ENCODE measurements at regions not wholly inside any gene's neighbourhood (a gene's known extent, or its start where the extent isn't known, plus 50 kb on each side); places are given as distances from the start of the nearest gene placed in this dataset.

DNA sequence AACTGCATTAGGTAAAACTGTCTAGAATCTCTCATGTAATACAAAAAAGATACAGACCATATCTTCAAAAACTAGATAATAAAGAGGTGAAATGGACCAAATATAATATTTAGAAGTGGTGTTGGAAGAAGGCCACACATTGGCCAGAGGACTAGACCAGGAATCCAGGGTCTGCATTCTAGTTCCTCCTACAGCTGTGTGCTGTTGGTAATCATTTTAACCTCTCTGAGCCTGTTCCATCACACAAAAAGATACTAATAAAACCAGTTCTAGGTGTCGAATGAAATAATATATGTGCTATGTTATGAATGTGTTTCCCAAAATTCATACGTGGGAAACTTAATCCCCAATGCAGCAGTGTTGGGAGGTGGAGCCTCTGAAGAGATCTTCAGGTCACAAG is 111.6 kb upstream of the RREB1 start:
- no peaks in the 10 kb centered on the region for H3K36me3 ChIP-seq (ENCODE audit: insufficient read depth, low read length, poor library complexity, severe bottlenecking)
- H3K9me3 ChIP-seq (ENCODE audit: low read depth, low read length, poor library complexity, severe bottlenecking): no peaks in the 10 kb centered on the region
- no peak overlapping the region for H3K27ac ChIP-seq (ENCODE audit: low read depth, low read length, poor library complexity, severe bottlenecking)
- POLR2A ChIA-PET (ENCODE audit: low non-redundant PET): no interaction called here
- no peak for DNase-seq (ENCODE audit: low spot score)
- no peak overlapping the region for H3K4me3 ChIP-seq (ENCODE audit: low read depth, low read length, poor library complexity, severe bottlenecking)
- intact Hi-C loops (cut with micrococcal nuclease; ENCODE audit: unreplicated experiment): no loop called here
- CTCF ChIA-PET: no interaction called here
- no peak for TF ChIP-seq EZH2 (IDR thresholded peaks at IDR 0.05; ENCODE audit: borderline replicate concordance, low read depth, low read length, poor library complexity, severe bottlenecking)
- TF ChIP-seq, protein P1, sequence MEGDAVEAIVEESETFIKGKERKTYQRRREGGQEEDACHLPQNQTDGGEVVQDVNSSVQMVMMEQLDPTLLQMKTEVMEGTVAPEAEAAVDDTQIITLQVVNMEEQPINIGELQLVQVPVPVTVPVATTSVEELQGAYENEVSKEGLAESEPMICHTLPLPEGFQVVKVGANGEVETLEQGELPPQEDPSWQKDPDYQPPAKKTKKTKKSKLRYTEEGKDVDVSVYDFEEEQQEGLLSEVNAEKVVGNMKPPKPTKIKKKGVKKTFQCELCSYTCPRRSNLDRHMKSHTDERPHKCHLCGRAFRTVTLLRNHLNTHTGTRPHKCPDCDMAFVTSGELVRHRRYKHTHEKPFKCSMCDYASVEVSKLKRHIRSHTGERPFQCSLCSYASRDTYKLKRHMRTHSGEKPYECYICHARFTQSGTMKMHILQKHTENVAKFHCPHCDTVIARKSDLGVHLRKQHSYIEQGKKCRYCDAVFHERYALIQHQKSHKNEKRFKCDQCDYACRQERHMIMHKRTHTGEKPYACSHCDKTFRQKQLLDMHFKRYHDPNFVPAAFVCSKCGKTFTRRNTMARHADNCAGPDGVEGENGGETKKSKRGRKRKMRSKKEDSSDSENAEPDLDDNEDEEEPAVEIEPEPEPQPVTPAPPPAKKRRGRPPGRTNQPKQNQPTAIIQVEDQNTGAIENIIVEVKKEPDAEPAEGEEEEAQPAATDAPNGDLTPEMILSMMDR (conservative IDR thresholded peaks at IDR 0.05; ENCODE audit: low read depth, low read length): no peak
- BruUV-seq (replicated peaks): no TSS peak
- no peaks in the 10 kb centered on the region for H3K27me3 ChIP-seq (replicated peaks; ENCODE audit: insufficient read depth, low read depth, low read length, poor library complexity)
- peaks cover 8% of the 10 kb centered on the region for H3K4me1 ChIP-seq (ENCODE audit: insufficient read depth, low read length, poor library complexity, severe bottlenecking)

DNA sequence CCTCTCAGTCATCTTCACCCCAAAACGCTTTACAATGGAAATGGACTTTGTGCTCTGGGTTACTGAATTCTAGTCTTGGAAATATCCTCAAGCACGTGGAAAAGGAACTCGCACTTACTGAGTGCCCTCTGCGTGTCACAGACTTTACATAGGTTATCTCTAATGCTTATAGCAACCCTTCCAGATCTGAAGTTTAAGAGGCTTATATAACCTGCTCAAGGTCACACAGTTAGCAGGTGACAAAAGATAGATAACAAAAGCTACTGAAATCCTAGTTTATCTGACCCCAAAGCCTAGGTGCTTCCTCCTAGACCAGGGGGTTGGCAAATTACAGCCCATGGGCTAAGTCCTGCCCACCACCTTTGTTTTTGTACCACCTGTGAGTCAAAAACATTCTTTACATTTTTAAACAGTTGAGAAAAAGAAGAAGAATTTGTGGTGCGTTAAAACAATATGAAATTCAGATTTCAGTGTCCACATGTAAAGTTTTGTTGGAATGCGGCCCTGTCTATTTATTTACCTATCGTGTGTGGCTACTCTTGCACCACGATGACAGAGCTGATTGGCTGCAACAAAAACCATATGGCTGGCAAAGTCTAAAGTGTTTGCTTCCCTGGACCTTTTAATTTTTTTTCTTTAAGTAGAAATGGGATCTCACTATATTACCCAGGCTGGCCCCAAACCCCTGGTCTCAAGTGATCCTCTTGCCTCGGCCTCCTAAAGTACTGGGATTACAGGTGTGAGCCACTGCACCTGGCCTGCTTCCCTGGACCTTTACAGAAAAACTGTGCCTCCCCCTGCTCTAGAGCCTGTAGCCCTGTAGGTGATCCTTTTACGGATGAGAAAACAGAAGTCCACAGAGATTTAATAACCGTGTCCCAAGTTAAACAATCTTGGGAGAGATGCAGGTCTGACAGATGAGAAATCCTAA is 110.2 kb upstream of the RREB1 start:
- POLR2A ChIA-PET (ENCODE audit: low non-redundant PET): no interaction called here
- TF ChIP-seq, protein P1 (conservative IDR thresholded peaks at IDR 0.05; ENCODE audit: low read depth, low read length): no peak
- TF ChIP-seq EZH2 (IDR thresholded peaks at IDR 0.05; ENCODE audit: borderline replicate concordance, low read depth, low read length, poor library complexity, severe bottlenecking): no peak
- no TSS peak for BruUV-seq (replicated peaks)

DNA sequence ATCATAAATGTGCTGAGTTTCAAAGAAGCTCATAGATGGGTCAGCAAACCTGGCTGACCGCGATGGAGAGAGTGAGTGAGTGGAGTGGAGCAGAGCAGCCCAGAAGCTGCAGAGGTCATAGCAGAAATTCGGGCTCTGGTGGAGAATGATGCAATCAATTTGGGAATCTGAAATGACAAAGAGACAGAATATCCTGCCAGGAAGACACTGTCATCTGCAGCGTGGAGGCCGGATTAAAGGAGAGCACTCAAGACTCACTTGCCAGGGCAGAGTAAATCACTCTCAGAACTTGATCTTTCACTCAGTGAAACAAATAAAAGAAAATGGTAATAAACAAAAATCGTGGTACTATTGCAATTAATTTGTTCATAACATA is 109.6 kb upstream of the RREB1 start:
- no peaks in the 10 kb centered on the region for H3K27me3 ChIP-seq (replicated peaks; ENCODE audit: insufficient read depth, low read depth, low read length, poor library complexity)
- no peaks in the 10 kb centered on the region for H3K9me3 ChIP-seq (ENCODE audit: low read depth, low read length, poor library complexity, severe bottlenecking)
- intact Hi-C loops (cut with micrococcal nuclease; ENCODE audit: unreplicated experiment): no loop called here
- ChIA-PET CTCF (no interaction called here), POLR2A (ENCODE audit: low non-redundant PET) (no interaction called here)
- H3K27ac ChIP-seq (ENCODE audit: low read depth, low read length, poor library complexity, severe bottlenecking): no peak overlapping the region
- BruUV-seq (replicated peaks): no TSS peak
- no peak overlapping the region for H3K4me3 ChIP-seq (ENCODE audit: low read depth, low read length, poor library complexity, severe bottlenecking)
- DNase-seq (ENCODE audit: low spot score): peak; percentile 55
- H3K4me1 ChIP-seq (ENCODE audit: insufficient read depth, low read length, poor library complexity, severe bottlenecking): peaks cover 8% of the 10 kb centered on the region
- H3K36me3 ChIP-seq (ENCODE audit: insufficient read depth, low read length, poor library complexity, severe bottlenecking): no peaks in the 10 kb centered on the region
- TF ChIP-seq EZH2 (IDR thresholded peaks at IDR 0.05; ENCODE audit: borderline replicate concordance, low read depth, low read length, poor library complexity, severe bottlenecking): no peak
- TF ChIP-seq, protein P1 (conservative IDR thresholded peaks at IDR 0.05; ENCODE audit: low read depth, low read length): no peak

More for the DNA sequence above, 110.2 kb upstream of the RREB1 start:
- H3K27ac ChIP-seq (ENCODE audit: low read depth, low read length, poor library complexity, severe bottlenecking): no peak overlapping the region
- no peak for DNase-seq (ENCODE audit: low spot score)
- CTCF ChIA-PET: interaction anchor here (0.5 kb wide), 1 partner anchor 131 kb away, joined by 4 read pairs; no protein-coding TSS in a partner anchor
- intact Hi-C loops (cut with micrococcal nuclease; ENCODE audit: unreplicated experiment): no loop called here
- H3K9me3 ChIP-seq (ENCODE audit: low read depth, low read length, poor library complexity, severe bottlenecking): no peaks in the 10 kb centered on the region
- H3K36me3 ChIP-seq (ENCODE audit: insufficient read depth, low read length, poor library complexity, severe bottlenecking): no peaks in the 10 kb centered on the region
- no peak overlapping the region for H3K4me3 ChIP-seq (ENCODE audit: low read depth, low read length, poor library complexity, severe bottlenecking)
- peaks cover 8% of the 10 kb centered on the region for H3K4me1 ChIP-seq (ENCODE audit: insufficient read depth, low read length, poor library complexity, severe bottlenecking)
- no peaks in the 10 kb centered on the region for H3K27me3 ChIP-seq (replicated peaks; ENCODE audit: insufficient read depth, low read depth, low read length, poor library complexity)
